ENCODE measurements at regions not wholly inside any gene's neighbourhood (a gene's known extent, or its start where the extent isn't known, plus 50 kb on each side); places are given as distances from the start of the nearest gene placed in this dataset.

DNA sequence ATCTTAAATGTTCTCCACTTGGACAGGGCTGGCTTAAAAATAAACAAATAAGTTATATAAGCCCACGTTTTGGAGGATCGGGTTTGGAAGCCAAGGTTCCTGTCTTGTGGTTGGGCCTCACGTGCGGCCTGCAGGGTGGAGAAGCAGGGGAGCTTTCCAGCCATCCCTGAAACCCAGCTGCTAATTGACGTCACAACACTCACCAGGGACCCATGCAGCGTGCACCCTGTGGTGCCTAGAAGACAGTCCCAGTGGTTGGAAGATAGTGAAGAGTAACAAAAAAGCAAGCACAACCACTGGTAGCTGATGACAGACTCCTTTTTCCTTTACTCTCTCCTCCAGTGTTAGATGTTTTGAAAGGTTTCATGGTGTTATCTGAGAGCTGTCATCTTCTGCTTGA lies 142.0 kb upstream of the RBPJ start:
- Mint-ChIP-seq H3K4me3 (no peak overlapping the region), H3K27ac (no peak overlapping the region)

GRCh38 chr4:26179316-26179760 lies 141.5 kb upstream of the RBPJ start:
- WGBS (ENCODE audit: insufficient coverage): 33% methylated on average over 1 of the region's 6 CpGs
- DNase-seq (no peak), ATAC-seq (ENCODE audit: low read depth) (no peak)
- TF ChIP-seq, protein P1, sequence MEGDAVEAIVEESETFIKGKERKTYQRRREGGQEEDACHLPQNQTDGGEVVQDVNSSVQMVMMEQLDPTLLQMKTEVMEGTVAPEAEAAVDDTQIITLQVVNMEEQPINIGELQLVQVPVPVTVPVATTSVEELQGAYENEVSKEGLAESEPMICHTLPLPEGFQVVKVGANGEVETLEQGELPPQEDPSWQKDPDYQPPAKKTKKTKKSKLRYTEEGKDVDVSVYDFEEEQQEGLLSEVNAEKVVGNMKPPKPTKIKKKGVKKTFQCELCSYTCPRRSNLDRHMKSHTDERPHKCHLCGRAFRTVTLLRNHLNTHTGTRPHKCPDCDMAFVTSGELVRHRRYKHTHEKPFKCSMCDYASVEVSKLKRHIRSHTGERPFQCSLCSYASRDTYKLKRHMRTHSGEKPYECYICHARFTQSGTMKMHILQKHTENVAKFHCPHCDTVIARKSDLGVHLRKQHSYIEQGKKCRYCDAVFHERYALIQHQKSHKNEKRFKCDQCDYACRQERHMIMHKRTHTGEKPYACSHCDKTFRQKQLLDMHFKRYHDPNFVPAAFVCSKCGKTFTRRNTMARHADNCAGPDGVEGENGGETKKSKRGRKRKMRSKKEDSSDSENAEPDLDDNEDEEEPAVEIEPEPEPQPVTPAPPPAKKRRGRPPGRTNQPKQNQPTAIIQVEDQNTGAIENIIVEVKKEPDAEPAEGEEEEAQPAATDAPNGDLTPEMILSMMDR (IDR thresholded peaks at IDR 0.05): no peak
- no peak for TF ChIP-seq EZH2 (IDR thresholded peaks at IDR 0.05; ENCODE audit: borderline replicate concordance, insufficient read depth, low read depth, low read length, poor library complexity, severe bottlenecking)
- Histone ChIP-seq H3K4me2 (replicated peaks; ENCODE audit: low read depth, low read length, poor library complexity, severe bottlenecking) (no peak overlapping the region), H3K4me3 (ENCODE audit: control extremely low read depth in 1 of 5, extremely low read depth in 1 of 5, insufficient read depth in 1 of 5, low read depth in 2 of 5, low read length in 4 of 5) (no peak overlapping the region), H3K9ac (ENCODE audit: low read length) (no peak overlapping the region), H4K20me1 (ENCODE audit: control insufficient read depth, insufficient read depth, low read length, poor library complexity, severe bottlenecking) (no peaks in the 10 kb centered on the region), H3K27me3 (replicated peaks in 1 of 4; ENCODE audit: control extremely low read depth in 1 of 4, control insufficient read depth in 3 of 4, insufficient read depth in 4 of 4, low read length in 3 of 4) (no peaks in the 10 kb centered on the region), H3K27ac (ENCODE audit: low read length in 2 of 2) (no peak overlapping the region), H2AFZ (ENCODE audit: insufficient read depth, low read depth, low read length, poor library complexity, severe bottlenecking) (no peak overlapping the region), H3K9me3 (ENCODE audit: control extremely low read depth in 1 of 3, control insufficient read depth in 2 of 3, insufficient read depth in 1 of 3, low read length in 2 of 3) (no peaks in the 10 kb centered on the region), H3K79me2 (ENCODE audit: control insufficient read depth, insufficient read depth, low read length) (no peaks in the 10 kb centered on the region), H3K36me3 (replicated peaks in 1 of 2; ENCODE audit: control extremely low read depth in 1 of 2, control insufficient read depth in 1 of 2, extremely low read depth in 1 of 2, insufficient read depth in 2 of 2, low read length in 1 of 2) (no peaks in the 10 kb centered on the region), H3K4me1 (ENCODE audit: control insufficient read depth in 2 of 2, insufficient read depth in 2 of 2, low read length in 2 of 2) (no peaks in the 10 kb centered on the region)
- Mint-ChIP-seq H3K27me3 (peaks cover 5% of the 10 kb centered on the region), H3K9me3 (ENCODE audit: insufficient read depth) (peaks cover 4% of the 10 kb centered on the region), H3K4me3 (no peak overlapping the region), H3K4me1 (peaks cover 2% of the 10 kb centered on the region), H3K27ac (no peak overlapping the region)
- POLR2A ChIA-PET: no interaction called here
- CTCF ChIA-PET: no interaction called here
- intact Hi-C loops (cut with micrococcal nuclease): no loop called here

More for the DNA sequence above, 142.0 kb upstream of the RBPJ start:
- TF ChIP-seq, protein P1 (IDR thresholded peaks at IDR 0.05): no peak
- ATAC-seq (ENCODE audit: low read depth) (no peak), DNase-seq (no peak)
- Histone ChIP-seq H2AFZ (ENCODE audit: insufficient read depth, low read depth, low read length, poor library complexity, severe bottlenecking) (no peak overlapping the region), H3K4me3 (ENCODE audit: control extremely low read depth in 1 of 5, extremely low read depth in 1 of 5, insufficient read depth in 1 of 5, low read depth in 2 of 5, low read length in 4 of 5) (no peak overlapping the region), H3K4me1 (ENCODE audit: control insufficient read depth in 2 of 2, insufficient read depth in 2 of 2, low read length in 2 of 2) (peaks cover 0 to 3% of the 10 kb centered on the region in 2 donors), H3K27me3 (replicated peaks in 1 of 4; ENCODE audit: control extremely low read depth in 1 of 4, control insufficient read depth in 3 of 4, insufficient read depth in 4 of 4, low read length in 3 of 4) (peaks cover 0 to 1% (median 0%) of the 10 kb centered on the region in 4 experiments), H4K20me1 (ENCODE audit: control insufficient read depth, insufficient read depth, low read length, poor library complexity, severe bottlenecking) (no peaks in the 10 kb centered on the region), H3K4me2 (replicated peaks; ENCODE audit: low read depth, low read length, poor library complexity, severe bottlenecking) (no peak overlapping the region), H3K36me3 (replicated peaks in 1 of 2; ENCODE audit: control extremely low read depth in 1 of 2, control insufficient read depth in 1 of 2, extremely low read depth in 1 of 2, insufficient read depth in 2 of 2, low read length in 1 of 2) (no peaks in the 10 kb centered on the region), H3K9ac (ENCODE audit: low read length) (no peak overlapping the region), H3K27ac (ENCODE audit: low read length in 2 of 2) (no peak overlapping the region), H3K79me2 (ENCODE audit: control insufficient read depth, insufficient read depth, low read length) (no peaks in the 10 kb centered on the region), H3K9me3 (ENCODE audit: control extremely low read depth in 1 of 3, control insufficient read depth in 2 of 3, insufficient read depth in 1 of 3, low read length in 2 of 3) (no peaks in the 10 kb centered on the region)
- POLR2A ChIA-PET: no interaction called here
- peaks cover 7% of the 10 kb centered on the region for H3K27me3 Mint-ChIP-seq
- 60% methylated on average over 2 of the region's 6 CpGs for WGBS (ENCODE audit: insufficient coverage)
- CTCF ChIA-PET: no interaction called here
- intact Hi-C loops (cut with micrococcal nuclease): no loop called here
- H3K4me1 Mint-ChIP-seq: peaks cover 6% of the 10 kb centered on the region
- H3K9me3 Mint-ChIP-seq (ENCODE audit: insufficient read depth): peaks cover 4% of the 10 kb centered on the region
